SK-N-SH (cell line): ENCODE measurements at regions not wholly inside any gene's neighbourhood (a gene's known extent, or its start where the extent isn't known, plus 50 kb on each side); places are given as distances from the start of the nearest gene placed in this dataset.

Experiments used
- CTCF ChIA-PET: fragments of 300-600, 350-600 bp; formaldehyde crosslinking; extraction: SDS; loops from one replicate; lab custom pipeline; 2021; lab: Yijun Ruan, JAX
- POLR2A ChIA-PET: fragments of 350-600 bp; sonication (Branson Sonifier 250); formaldehyde crosslinking; extraction: SDS; loops from one replicate; lab custom pipeline; 2020; ENCODE audit warnings: antibody characterized with exemption, inconsistent platforms; lab: Yijun Ruan, JAX
- DNase-seq: peaks from one replicate; pipeline ENCODE4 v3.0.0; 2012
- H2AFZ ChIP-seq: fragments of 200-600 bp; sonication (generic); 2 replicates; pipeline ENCODE4 v1.8.1; 2016; ENCODE audit warnings: antibody characterized with exemption, mild to moderate bottlenecking, low read depth
- H3F3A ChIP-seq: fragments of 200-600 bp; sonication (generic); replicated peaks from 2 replicates; pipeline ENCODE3; 2016; ENCODE audit warnings: antibody characterized with exemption, mild to moderate bottlenecking; ENCODE audit not compliant: insufficient read depth
- H3K27ac ChIP-seq, 2 experiments: fragments of 200-500 bp in 1 of 2; fragments of 200-600 bp in 1 of 2; sonication (Bioruptor generic) in 1 of 2; sonication (generic), shearing (Covaris generic) in 1 of 2; 2 replicates each; pipeline versions ENCODE4 v1.5.1 to v1.6.1; 2014 to 2016; ENCODE audit warnings: low read depth in 2 of 2, inconsistent platforms in 1 of 2, low read length in 1 of 2, mild to moderate bottlenecking in 1 of 2, mixed read lengths in 1 of 2
- H3K27me3 ChIP-seq: fragments of 200-600 bp; sonication (generic), shearing (Covaris generic); 2 replicates; pipeline ENCODE4 v1.6.1; 2016; ENCODE audit warnings: mixed run types; ENCODE audit not compliant: insufficient read depth
- H3K36me3 ChIP-seq, 2 experiments: fragments of 200-500 bp in 1 of 2; fragments of 200-600 bp in 1 of 2; sonication (Bioruptor generic) in 1 of 2; sonication (generic) in 1 of 2; replicated peaks in 1 of 2; 2 replicates each; pipeline versions ENCODE3 to v1.5.1; 2014 to 2016; ENCODE audit warnings: low read length in 1 of 2, mild to moderate bottlenecking in 1 of 2; ENCODE audit not compliant: insufficient read depth in 2 of 2, control insufficient read depth in 1 of 2
- H3K4me1 ChIP-seq, 2 experiments: fragments of 200-500 bp in 1 of 2; fragments of 200-600 bp in 1 of 2; sonication (Bioruptor generic) in 1 of 2; sonication (generic), shearing (Covaris generic) in 1 of 2; 2 replicates each; pipeline versions ENCODE4 v1.5.1 to v1.6.1; 2014 to 2016; ENCODE audit warnings: low read depth in 1 of 2, low read length in 1 of 2, mixed run types in 1 of 2; ENCODE audit not compliant: insufficient read depth in 2 of 2, control insufficient read depth in 1 of 2
- H3K4me2 ChIP-seq: fragments of 200-600 bp; sonication (generic), shearing (Covaris generic); 2 replicates; pipeline ENCODE4 v1.6.1; 2017; ENCODE audit warnings: mixed run types
- H3K4me3 ChIP-seq, 2 experiments: fragments of 200-500 bp in 1 of 2; fragments of 200-600 bp in 1 of 2; sonication (Bioruptor generic) in 1 of 2; sonication (generic), shearing (Covaris generic) in 1 of 2; 2 replicates each; pipeline versions ENCODE4 v1.5.1 to v1.8.1; 2014 to 2016; ENCODE audit warnings: low read depth in 2 of 2, inconsistent platforms in 1 of 2, low read length in 1 of 2, mild to moderate bottlenecking in 1 of 2, mixed read lengths in 1 of 2, moderate library complexity in 1 of 2
- H3K79me2 ChIP-seq: fragments of 200-600 bp; sonication (generic); 2 replicates; pipeline ENCODE4 v1.8.1; 2017; ENCODE audit warnings: mild to moderate bottlenecking; ENCODE audit not compliant: insufficient read depth
- H3K9ac ChIP-seq: fragments of 200-600 bp; sonication (generic); 2 replicates; pipeline ENCODE4 v1.6.1; 2017; ENCODE audit warnings: mixed run types
- H3K9me2 ChIP-seq: fragments of 200-600 bp; sonication (generic); 2 replicates; pipeline ENCODE4 v1.6.1; 2017; ENCODE audit warnings: mixed run types
- H3K9me3 ChIP-seq: fragments of 200-600 bp; sonication (generic); 2 replicates; pipeline ENCODE4 v1.6.1; 2017; ENCODE audit warnings: mixed run types, mild to moderate bottlenecking, moderate library complexity
- H4K20me1 ChIP-seq: fragments of 200-600 bp; sonication (generic); 2 replicates; pipeline ENCODE4 v1.6.1; 2017; ENCODE audit warnings: mild to moderate bottlenecking, mixed run types; ENCODE audit not compliant: insufficient read depth
- FOXM1 ChIP-seq: IDR thresholded peaks from 2 replicates; pipeline ENCODE4 v1.4.0; 2012; ENCODE audit warnings: low read depth, mild to moderate bottlenecking
- GATA2 ChIP-seq: sonication (generic); formaldehyde crosslinking; IDR thresholded peaks from 2 replicates; pipeline ENCODE4 v1.5.0; 2020; ENCODE audit warnings: mild to moderate bottlenecking, missing genetic modification reagents
- NRF1 ChIP-seq: IDR thresholded peaks from 2 replicates; pipeline ENCODE4 v1.6.1; 2012; ENCODE audit warnings: low read depth, mild to moderate bottlenecking, low read length
- REST ChIP-seq: IDR thresholded peaks from 2 replicates; pipeline ENCODE4 v1.6.1; 2012; ENCODE audit warnings: mild to moderate bottlenecking, low read depth, low read length, moderate library complexity
- RXRA ChIP-seq: IDR thresholded peaks from 2 replicates; pipeline ENCODE4 v1.4.0; 2012; ENCODE audit warnings: low read depth, mild to moderate bottlenecking, borderline replicate concordance
- SMC3 ChIP-seq: IDR thresholded peaks from 2 replicates; pipeline ENCODE4 v1.6.1; 2012; ENCODE audit warnings: low read depth, low read length, improper control_type of control experiment
- TAF1 ChIP-seq: IDR thresholded peaks from 2 replicates; pipeline ENCODE4 v1.6.1; 2012; ENCODE audit warnings: low read depth, mild to moderate bottlenecking, low read length, moderate library complexity, borderline replicate concordance
- TEAD4 ChIP-seq: IDR thresholded peaks from 2 replicates; pipeline ENCODE4 v1.4.0; 2012; ENCODE audit warnings: mild to moderate bottlenecking, borderline replicate concordance; ENCODE audit not compliant: insufficient read depth
- USF1 ChIP-seq: IDR thresholded peaks from 2 replicates; pipeline ENCODE4 v1.4.0; 2012; ENCODE audit warnings: low read depth, borderline replicate concordance
- WGBS: methylation state at CpG from one replicate; pipeline ENCODE4 v1.1.6; 2017; ENCODE audit warnings: low lambda C conversion rate; 5-methylcytosine and 5-hydroxymethylcytosine counted together

GRCh38 chr5:114122852-114123251, 239.0 kb upstream of the KCNN2 start:
- ChIA-PET POLR2A (interaction anchor here (0.5 kb wide), 1 partner anchor 200 kb away, joined by 3 read pairs; no protein-coding TSS in a partner anchor), CTCF (no interaction called here)
- no peaks in the 10 kb centered on the region for H4K20me1 ChIP-seq
- H3K4me1 ChIP-seq: no peaks in the 10 kb centered on the region
- no peaks in the 10 kb centered on the region for H3K9me2 ChIP-seq
- no peaks in the 10 kb centered on the region for H3K9me3 ChIP-seq
- DNase-seq: no peak
- H2AFZ ChIP-seq: no peak overlapping the region
- H3K4me3 ChIP-seq: no peak overlapping the region
- no peak overlapping the region for H3K9ac ChIP-seq
- H3K4me2 ChIP-seq: no peak overlapping the region
- no peaks in the 10 kb centered on the region; the same call in 1 of the 2 replicates for H3K79me2 ChIP-seq
- TF ChIP-seq USF1 (no peak), RXRA (no peak), NRF1 (no peak), FOXM1 (no peak), SMC3 (no peak), GATA2 (CRISPR knock-in tag) (no peak), TAF1 (no peak), REST (no peak)
- H3K27me3 ChIP-seq: no peaks in the 10 kb centered on the region
- WGBS: 10% methylated on average over 2 of the region's 2 CpGs
- no peaks in the 10 kb centered on the region for H3F3A ChIP-seq
- no peaks in the 10 kb centered on the region for H3K36me3 ChIP-seq
- H3K27ac ChIP-seq: no peak overlapping the region

- CTCF ChIA-PET: no interaction called here
- no peaks in the 10 kb centered on the region for H3K9me2 ChIP-seq
- POLR2A ChIA-PET: no interaction called here
- no peak for DNase-seq
- 67% methylated on average over 2 of the region's 2 CpGs for WGBS
- no peak for TF ChIP-seq TEAD4
- H3K9me3 ChIP-seq: no peaks in the 10 kb centered on the region
- H4K20me1 ChIP-seq: no peaks in the 10 kb centered on the region
- H3K9ac ChIP-seq: no peak overlapping the region
- H3K4me3 ChIP-seq: no peak overlapping the region
- H3K79me2 ChIP-seq: no peaks in the 10 kb centered on the region; the same call in 1 of the 2 replicates
- H3K4me2 ChIP-seq: no peak overlapping the region
- no peaks in the 10 kb centered on the region for H3K4me1 ChIP-seq
- no peak overlapping the region for H2AFZ ChIP-seq
- H3K27me3 ChIP-seq: no peaks in the 10 kb centered on the region
- no peak overlapping the region for H3K27ac ChIP-seq
- no peaks in the 10 kb centered on the region for H3F3A ChIP-seq
- no peaks in the 10 kb centered on the region for H3K36me3 ChIP-seq
Measured at GRCh38 chr5:114123654-114124053, 238.2 kb upstream of the KCNN2 start.
